Endothelial cell of umbilical vein (primary cell): ENCODE measurements at regions not wholly inside any gene's neighbourhood (a gene's known extent, or its start where the extent isn't known, plus 50 kb on each side); places are given as distances from the start of the nearest gene placed in this dataset.

Source experiments
- BruUV-seq: library from RNA; stranded (reverse); fragments of 400-500 nt; replicated peaks from 2 replicates; lab custom pipeline; 2021; lab: Mats Ljungman, UMichigan
- CTCF ChIA-PET: fragments of 300-600, 350-600 bp; sonication (Branson Sonifier 250); formaldehyde crosslinking; loops from one replicate; lab custom pipeline; 2021; ENCODE audit warnings: antibody characterized with exemption, inconsistent platforms; lab: Charles Lee
- POLR2A ChIA-PET: fragments of 300-600, 350-600 bp; sonication (Branson Sonifier 250); formaldehyde crosslinking; loops from one replicate; lab custom pipeline; 2021; ENCODE audit warnings: antibody characterized with exemption, inconsistent platforms; lab: Charles Lee
- DNase-seq: peaks from one replicate; pipeline ENCODE4 v3.0.0-alpha.2; 2011; ENCODE audit warnings: low read depth, low spot score
- FAIRE-seq: peaks from 2 replicates; lab custom pipeline; 2011; peaks lifted over from hg19 to GRCh38; lab: Jason Lieb, UNC
- H2AFZ ChIP-seq: 2 replicates; pipeline ENCODE4 v1.6.0; 2012; ENCODE audit warnings: low read depth, low read length, control low read depth, inconsistent platforms
- H3K27ac ChIP-seq: 2 replicates; pipeline ENCODE4 v1.5.1; 2011; ENCODE audit warnings: low read depth, mild to moderate bottlenecking, control low read depth, low read length, moderate library complexity; ENCODE audit not compliant: insufficient read depth
- H3K27me3 ChIP-seq, 2 experiments: 2 replicates each; pipeline versions ENCODE4 v1.6.0 to v1.6.1; 2011; ENCODE audit warnings: low read length in 2 of 2, mixed read lengths in 1 of 2; ENCODE audit not compliant: control insufficient read depth in 2 of 2, insufficient read depth in 2 of 2
- H3K36me3 ChIP-seq, 2 experiments: 2 replicates in 1 of 2; 3 replicates in 1 of 2; pipeline ENCODE4 v1.5.1; 2011; ENCODE audit warnings: low read length in 2 of 2, mild to moderate bottlenecking in 1 of 2, moderate library complexity in 1 of 2; ENCODE audit not compliant: control insufficient read depth in 2 of 2, insufficient read depth in 2 of 2; ENCODE audit errors: extremely low read depth in 1 of 2
- H3K4me1 ChIP-seq: 3 replicates; pipeline ENCODE4 v1.5.1; 2011; ENCODE audit warnings: mild to moderate bottlenecking, low read length; ENCODE audit not compliant: control insufficient read depth, insufficient read depth; ENCODE audit errors: extremely low read depth
- H3K4me2 ChIP-seq: 2 replicates; pipeline ENCODE4 v1.6.1; 2011; ENCODE audit warnings: low read length, control low read depth, mixed read lengths; ENCODE audit not compliant: insufficient read depth
- H3K4me3 ChIP-seq, 3 experiments: fragments of 200-600 bp in 1 of 3; sonication (generic), shearing (Covaris generic) in 1 of 3; replicated peaks in 1 of 3; 2 replicates each; pipeline ENCODE4 v1.5.1; 2011 to 2016; ENCODE audit warnings: control low read depth in 3 of 3, low read length in 3 of 3, mild to moderate bottlenecking in 2 of 3, inconsistent platforms in 1 of 3, low read depth in 1 of 3, moderate library complexity in 1 of 3; ENCODE audit not compliant: insufficient read depth in 1 of 3
- H3K79me2 ChIP-seq: 2 replicates; pipeline ENCODE4 v1.6.0; 2012; ENCODE audit warnings: low read length, inconsistent platforms; ENCODE audit not compliant: control insufficient read depth, insufficient read depth
- H3K9ac ChIP-seq: replicated peaks from 2 replicates; pipeline ENCODE3; 2011; ENCODE audit warnings: low read length, control low read depth; ENCODE audit not compliant: insufficient read depth; ENCODE audit errors: extremely low read depth
- H3K9me1 ChIP-seq: replicated peaks from 3 replicates; pipeline ENCODE4 v1.6.0; 2011; ENCODE audit warnings: mild to moderate bottlenecking, low read length; ENCODE audit not compliant: control insufficient read depth, insufficient read depth; ENCODE audit errors: extremely low read depth
- H3K9me3 ChIP-seq: replicated peaks from 2 replicates; pipeline ENCODE4 v1.5.1; 2012; ENCODE audit warnings: low read length, inconsistent platforms; ENCODE audit not compliant: control insufficient read depth, insufficient read depth
- H4K20me1 ChIP-seq: replicated peaks from 2 replicates; pipeline ENCODE3; 2011; ENCODE audit warnings: mild to moderate bottlenecking, low read length; ENCODE audit not compliant: control insufficient read depth, insufficient read depth; ENCODE audit errors: extremely low read depth
- EZH2 ChIP-seq: IDR thresholded peaks from 2 replicates; pipeline ENCODE4 v1.6.1; 2012; ENCODE audit warnings: borderline replicate concordance, low read depth, mild to moderate bottlenecking, moderate library complexity, low read length, inconsistent platforms; ENCODE audit not compliant: severe bottlenecking
- FOS ChIP-seq: IDR thresholded peaks from 2 replicates; pipeline ENCODE4 v1.6.1; 2011; ENCODE audit warnings: mild to moderate bottlenecking, low read length, moderate library complexity, borderline replicate concordance; ENCODE audit not compliant: insufficient read depth
- GATA2 ChIP-seq: IDR thresholded peaks from 2 replicates; pipeline ENCODE4 v1.7.0; 2011; ENCODE audit warnings: low read depth, mild to moderate bottlenecking, moderate library complexity, mixed read lengths, low read length; ENCODE audit not compliant: insufficient read length, insufficient read depth
- JUN ChIP-seq: IDR thresholded peaks from 2 replicates; pipeline ENCODE4 v1.6.1; 2011; ENCODE audit warnings: borderline replicate concordance, low read depth; ENCODE audit not compliant: insufficient read length, insufficient read depth
- MAX ChIP-seq: IDR thresholded peaks from 2 replicates; pipeline ENCODE4 v1.6.1; 2011; ENCODE audit not compliant: insufficient read depth, insufficient read length
- MYC ChIP-seq: IDR thresholded peaks from one replicate; pipeline ENCODE4 v1.6.1; 2011; ENCODE audit warnings: mild to moderate bottlenecking, low read depth, low read length
- POLR2A ChIP-seq: IDR thresholded peaks from 2 replicates; pipeline ENCODE4 v1.6.1; 2012; ENCODE audit warnings: low read depth, mild to moderate bottlenecking, control low read depth, low read length
- POLR2AphosphoS5 ChIP-seq: IDR thresholded peaks from 2 replicates; pipeline ENCODE4 v1.6.1; 2012; ENCODE audit warnings: low read depth, mild to moderate bottlenecking, control low read depth, low read length, moderate library complexity; ENCODE audit not compliant: insufficient read depth
- dilution Hi-C: fragments of 300-500 bp; cut with MboI; formaldehyde crosslinking; loops from one replicate; pipeline ENCODE4 v1.15.0; 2019; ENCODE audit warnings: low sequenced_read_pairs; ENCODE audit not compliant: extremely low pct_ligation_motif_present
- intact Hi-C: fragments of 100-400 bp; cut with micrococcal nuclease; formaldehyde crosslinking; loops from one replicate; pipeline ENCODE4 v1.10.0; 2022
- TF ChIP-seq, protein P1 (sequence below), 2 donors: IDR thresholded peaks; 1 replicate in 1 of 2; 2 replicates in 1 of 2; pipeline ENCODE4 v1.5.1; 2011; ENCODE audit warnings: low read length in 2 of 2, mild to moderate bottlenecking in 2 of 2, moderate library complexity in 2 of 2, control low read depth in 1 of 2, inconsistent platforms in 1 of 2, low read depth in 1 of 2; ENCODE audit not compliant: insufficient read depth in 1 of 2; ENCODE audit errors: extremely low read depth in 1 of 2

- ChIA-PET CTCF (no interaction called here), POLR2A (no interaction called here)
- no peak overlapping the region for H3K4me3 ChIP-seq
- TF ChIP-seq POLR2A (no peak), MYC (no peak), POLR2AphosphoS5 (no peak), MAX (no peak), JUN (no peak), GATA2 (no peak)
- TF ChIP-seq, protein P1, sequence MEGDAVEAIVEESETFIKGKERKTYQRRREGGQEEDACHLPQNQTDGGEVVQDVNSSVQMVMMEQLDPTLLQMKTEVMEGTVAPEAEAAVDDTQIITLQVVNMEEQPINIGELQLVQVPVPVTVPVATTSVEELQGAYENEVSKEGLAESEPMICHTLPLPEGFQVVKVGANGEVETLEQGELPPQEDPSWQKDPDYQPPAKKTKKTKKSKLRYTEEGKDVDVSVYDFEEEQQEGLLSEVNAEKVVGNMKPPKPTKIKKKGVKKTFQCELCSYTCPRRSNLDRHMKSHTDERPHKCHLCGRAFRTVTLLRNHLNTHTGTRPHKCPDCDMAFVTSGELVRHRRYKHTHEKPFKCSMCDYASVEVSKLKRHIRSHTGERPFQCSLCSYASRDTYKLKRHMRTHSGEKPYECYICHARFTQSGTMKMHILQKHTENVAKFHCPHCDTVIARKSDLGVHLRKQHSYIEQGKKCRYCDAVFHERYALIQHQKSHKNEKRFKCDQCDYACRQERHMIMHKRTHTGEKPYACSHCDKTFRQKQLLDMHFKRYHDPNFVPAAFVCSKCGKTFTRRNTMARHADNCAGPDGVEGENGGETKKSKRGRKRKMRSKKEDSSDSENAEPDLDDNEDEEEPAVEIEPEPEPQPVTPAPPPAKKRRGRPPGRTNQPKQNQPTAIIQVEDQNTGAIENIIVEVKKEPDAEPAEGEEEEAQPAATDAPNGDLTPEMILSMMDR (IDR thresholded peaks at IDR 0.05; ENCODE audit: extremely low read depth in 1 of 2, insufficient read depth in 1 of 2, low read depth in 1 of 2, low read length in 2 of 2): no peak
- H3K27me3 ChIP-seq: no peaks in the 10 kb centered on the region
- no peak overlapping the region for H3K9ac ChIP-seq
- no TSS peak for BruUV-seq
- dilution Hi-C loops (no loop called here), intact Hi-C loops (no loop called here)
- no peak for DNase-seq
- H3K27ac ChIP-seq: no peak overlapping the region
- H4K20me1 ChIP-seq: no peaks in the 10 kb centered on the region
- H3K36me3 ChIP-seq: no peaks in the 10 kb centered on the region
- no peak overlapping the region for H2AFZ ChIP-seq
- no peak overlapping the region for H3K4me2 ChIP-seq
- H3K79me2 ChIP-seq: no peaks in the 10 kb centered on the region
- H3K9me1 ChIP-seq: no peaks in the 10 kb centered on the region
- no peaks in the 10 kb centered on the region for H3K9me3 ChIP-seq
- H3K4me1 ChIP-seq: no peaks in the 10 kb centered on the region
- no peak for FAIRE-seq
Measured at GRCh38 chr11:109819410-109819809, 273.8 kb upstream of the ZC3H12C start.

DNA sequence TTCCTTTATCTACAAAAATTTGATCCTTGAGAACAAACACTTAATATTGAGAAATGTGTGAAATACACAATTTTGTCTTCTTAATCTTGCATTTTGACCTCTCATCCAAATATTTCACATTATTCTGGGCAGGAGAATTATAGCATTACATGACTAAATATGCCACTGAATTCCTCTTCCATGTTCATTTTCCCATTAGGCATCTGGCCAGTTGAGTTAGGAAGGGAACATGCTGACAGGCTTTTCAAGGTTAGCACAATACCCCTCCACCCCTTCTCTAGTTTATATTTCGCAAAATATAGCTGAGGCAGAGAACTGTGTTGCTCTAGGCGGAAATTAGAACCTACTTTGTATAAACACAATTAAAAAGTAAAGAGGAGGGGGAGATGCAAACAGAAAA is 271.7 kb upstream of the ZC3H12C start:
- Histone ChIP-seq H3K27me3 (no peaks in the 10 kb centered on the region), H3K36me3 (no peaks in the 10 kb centered on the region), H3K4me3 (no peak overlapping the region), H3K9me3 (no peaks in the 10 kb centered on the region), H3K27ac (no peak overlapping the region), H2AFZ (no peak overlapping the region), H3K9ac (no peak overlapping the region), H3K4me2 (no peak overlapping the region), H4K20me1 (no peaks in the 10 kb centered on the region), H3K9me1 (no peaks in the 10 kb centered on the region), H3K79me2 (no peaks in the 10 kb centered on the region), H3K4me1 (no peaks in the 10 kb centered on the region)
- FAIRE-seq (no peak), DNase-seq (no peak)
- BruUV-seq: no TSS peak
- dilution Hi-C loops (no loop called here), intact Hi-C loops (no loop called here)
- CTCF ChIA-PET: no interaction called here
- POLR2A ChIA-PET: no interaction called here
- TF ChIP-seq, protein P1 (IDR thresholded peaks at IDR 0.05; ENCODE audit: extremely low read depth in 1 of 2, insufficient read depth in 1 of 2, low read depth in 1 of 2, low read length in 2 of 2): no peak
- TF ChIP-seq JUN (no peak), GATA2 (no peak), MAX (no peak), POLR2AphosphoS5 (no peak), MYC (no peak), EZH2 (no peak), FOS (no peak), POLR2A (no peak)
